Keratinocyte (primary cell): ENCODE measurements at regions not wholly inside any gene's neighbourhood (a gene's known extent, or its start where the extent isn't known, plus 50 kb on each side); places are given as distances from the start of the nearest gene placed in this dataset.

Source experiments
- EZH2 ChIP-seq: IDR thresholded peaks from one replicate; pipeline ENCODE4 v1.6.1; 2012; ENCODE audit warnings: inconsistent platforms, mild to moderate bottlenecking, low read length, moderate library complexity
- TF ChIP-seq, protein P1 (sequence below), 3 experiments: IDR thresholded peaks in 1 of 3; conservative IDR thresholded peaks in 1 of 3; optimal IDR thresholded peaks in 1 of 3; 2 replicates in 2 of 3; 3 replicates in 1 of 3; pipeline versions ENCODE3 to v1.5.1; 2011; ENCODE audit warnings: low read length in 3 of 3, mild to moderate bottlenecking in 3 of 3, moderate library complexity in 2 of 3, control low read depth in 1 of 3, inconsistent platforms in 1 of 3; ENCODE audit not compliant: insufficient read depth in 2 of 3; ENCODE audit errors: extremely low read depth in 1 of 3

DNA sequence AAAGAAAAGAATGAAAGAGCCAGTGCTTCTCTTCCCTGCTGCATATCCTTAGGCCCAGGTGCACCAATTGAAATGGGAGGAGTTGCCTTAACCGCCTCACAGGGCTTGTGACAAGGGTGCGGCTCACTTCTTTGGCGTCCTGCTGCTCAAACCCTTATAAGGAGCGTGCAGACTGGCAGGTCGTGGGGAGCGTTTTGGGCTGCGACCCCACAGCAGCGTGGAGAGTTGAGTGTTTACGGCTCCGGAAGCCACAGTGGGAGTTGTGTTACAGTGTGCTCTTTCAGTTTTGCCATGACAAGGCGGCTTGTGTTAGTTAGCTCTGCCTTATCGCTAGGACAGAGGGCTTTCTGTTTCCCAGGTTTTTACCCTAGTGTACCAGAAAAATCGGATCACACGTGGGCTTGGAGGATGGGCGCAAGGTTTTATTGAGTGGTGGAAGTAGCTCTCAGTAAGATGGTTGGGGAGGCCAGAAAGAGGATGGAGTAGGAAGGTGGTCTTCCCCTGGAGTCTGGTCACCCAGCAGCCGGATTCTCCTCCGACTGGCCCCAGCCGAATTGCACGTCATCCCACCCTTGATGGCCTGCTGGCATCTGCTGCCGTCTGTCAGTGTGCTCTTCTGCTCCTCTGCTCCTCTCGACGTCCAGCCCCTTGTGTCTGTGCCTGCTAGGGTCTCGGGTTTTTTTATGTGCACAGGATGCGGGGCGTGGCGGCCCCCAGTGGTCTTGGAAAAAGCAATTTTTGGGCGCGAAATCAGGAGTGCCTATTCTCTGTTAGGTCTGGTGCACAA is 718.9 kb downstream of the ARAP2 start:
- TF ChIP-seq, protein P1, sequence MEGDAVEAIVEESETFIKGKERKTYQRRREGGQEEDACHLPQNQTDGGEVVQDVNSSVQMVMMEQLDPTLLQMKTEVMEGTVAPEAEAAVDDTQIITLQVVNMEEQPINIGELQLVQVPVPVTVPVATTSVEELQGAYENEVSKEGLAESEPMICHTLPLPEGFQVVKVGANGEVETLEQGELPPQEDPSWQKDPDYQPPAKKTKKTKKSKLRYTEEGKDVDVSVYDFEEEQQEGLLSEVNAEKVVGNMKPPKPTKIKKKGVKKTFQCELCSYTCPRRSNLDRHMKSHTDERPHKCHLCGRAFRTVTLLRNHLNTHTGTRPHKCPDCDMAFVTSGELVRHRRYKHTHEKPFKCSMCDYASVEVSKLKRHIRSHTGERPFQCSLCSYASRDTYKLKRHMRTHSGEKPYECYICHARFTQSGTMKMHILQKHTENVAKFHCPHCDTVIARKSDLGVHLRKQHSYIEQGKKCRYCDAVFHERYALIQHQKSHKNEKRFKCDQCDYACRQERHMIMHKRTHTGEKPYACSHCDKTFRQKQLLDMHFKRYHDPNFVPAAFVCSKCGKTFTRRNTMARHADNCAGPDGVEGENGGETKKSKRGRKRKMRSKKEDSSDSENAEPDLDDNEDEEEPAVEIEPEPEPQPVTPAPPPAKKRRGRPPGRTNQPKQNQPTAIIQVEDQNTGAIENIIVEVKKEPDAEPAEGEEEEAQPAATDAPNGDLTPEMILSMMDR (optimal IDR thresholded peaks at IDR 0.05 in 1 of 3, IDR thresholded peaks at IDR 0.05 in 1 of 3, conservative IDR thresholded peaks at IDR 0.05 in 1 of 3; ENCODE audit: extremely low read depth in 1 of 3, insufficient read depth in 2 of 3, low read length in 3 of 3) = no peak
- TF ChIP-seq EZH2 = no peak
